ENCODE measurements at regions not wholly inside any gene's neighbourhood (a gene's known extent, or its start where the extent isn't known, plus 50 kb on each side); places are given as distances from the start of the nearest gene placed in this dataset.

GRCh38 chr12:38149395-38150073, 167.0 kb upstream of the ALG10B start:
- DNase-seq (ENCODE audit: insufficient read length, low spot score), result no peak
- FAIRE-seq, result peak; percentile 96
- no peak for TF ChIP-seq POLR2A (IDR thresholded peaks at IDR 0.05; ENCODE audit: low read depth, low read length)
- no peak for TF ChIP-seq PAX5 (IDR thresholded peaks at IDR 0.05; ENCODE audit: insufficient read depth, low read length, severe bottlenecking)
- no peak for TF ChIP-seq TAF1 (IDR thresholded peaks at IDR 0.05; ENCODE audit: low read depth, low read length)
- no peak for TF ChIP-seq SPI1 (IDR thresholded peaks at IDR 0.05; ENCODE audit: low read depth, low read length)
- no peak for TF ChIP-seq POU2F2 (IDR thresholded peaks at IDR 0.05; ENCODE audit: low read depth, low read length)
- no peak for TF ChIP-seq POLR2AphosphoS5 (IDR thresholded peaks at IDR 0.05; ENCODE audit: low read depth, low read length)

GRCh38 chr12:38151991-38152700, 164.4 kb upstream of the ALG10B start:
- no peak for FAIRE-seq
- TF ChIP-seq POLR2AphosphoS5 (IDR thresholded peaks at IDR 0.05; ENCODE audit: low read depth, low read length) (no peak), POLR2A (IDR thresholded peaks at IDR 0.05; ENCODE audit: low read depth, low read length) (no peak), PAX5 (IDR thresholded peaks at IDR 0.05; ENCODE audit: insufficient read depth, low read length, severe bottlenecking) (no peak), SPI1 (IDR thresholded peaks at IDR 0.05; ENCODE audit: low read depth, low read length) (no peak), POU2F2 (IDR thresholded peaks at IDR 0.05; ENCODE audit: low read depth, low read length) (no peak), TAF1 (IDR thresholded peaks at IDR 0.05; ENCODE audit: low read depth, low read length) (no peak)
- no peak for DNase-seq (ENCODE audit: insufficient read length, low spot score)

- no peak for FAIRE-seq
Observed at GRCh38 chr12:38152816-38153736, 163.5 kb upstream of the ALG10B start.

GRCh38 chr12:38153737-38154061, 162.9 kb upstream of the ALG10B start:
- no peak for DNase-seq (ENCODE audit: insufficient read length, low spot score)
- FAIRE-seq, result no peak
- TF ChIP-seq SPI1 (IDR thresholded peaks at IDR 0.05; ENCODE audit: low read depth, low read length) (no peak), POU2F2 (IDR thresholded peaks at IDR 0.05; ENCODE audit: low read depth, low read length) (no peak), POLR2AphosphoS5 (IDR thresholded peaks at IDR 0.05; ENCODE audit: low read depth, low read length) (no peak), TAF1 (IDR thresholded peaks at IDR 0.05; ENCODE audit: low read depth, low read length) (no peak), PAX5 (IDR thresholded peaks at IDR 0.05; ENCODE audit: insufficient read depth, low read length, severe bottlenecking) (no peak), POLR2A (IDR thresholded peaks at IDR 0.05; ENCODE audit: low read depth, low read length) (no peak)

More at GRCh38 chr12:38152816-38153736, 163.5 kb upstream of the ALG10B start:
- DNase-seq (ENCODE audit: insufficient read length, low spot score), result no peak
- TF ChIP-seq POLR2A (IDR thresholded peaks at IDR 0.05; ENCODE audit: low read depth, low read length), result no peak
- TF ChIP-seq PAX5 (IDR thresholded peaks at IDR 0.05; ENCODE audit: insufficient read depth, low read length, severe bottlenecking), result no peak
- no peak for TF ChIP-seq TAF1 (IDR thresholded peaks at IDR 0.05; ENCODE audit: low read depth, low read length)
- no peak for TF ChIP-seq SPI1 (IDR thresholded peaks at IDR 0.05; ENCODE audit: low read depth, low read length)
- no peak for TF ChIP-seq POU2F2 (IDR thresholded peaks at IDR 0.05; ENCODE audit: low read depth, low read length)
- TF ChIP-seq POLR2AphosphoS5 (IDR thresholded peaks at IDR 0.05; ENCODE audit: low read depth, low read length), result no peak

- DNase-seq (ENCODE audit: insufficient read length, low spot score), result no peak
- FAIRE-seq, result no peak
- TF ChIP-seq SPI1 (IDR thresholded peaks at IDR 0.05; ENCODE audit: low read depth, low read length) (no peak), POLR2AphosphoS5 (IDR thresholded peaks at IDR 0.05; ENCODE audit: low read depth, low read length) (no peak), PAX5 (IDR thresholded peaks at IDR 0.05; ENCODE audit: insufficient read depth, low read length, severe bottlenecking) (no peak), TAF1 (IDR thresholded peaks at IDR 0.05; ENCODE audit: low read depth, low read length) (no peak), POU2F2 (IDR thresholded peaks at IDR 0.05; ENCODE audit: low read depth, low read length) (no peak), POLR2A (IDR thresholded peaks at IDR 0.05; ENCODE audit: low read depth, low read length) (no peak)
Observed at GRCh38 chr12:38154096-38155019, 162.2 kb upstream of the ALG10B start.

- TF ChIP-seq SPI1 (IDR thresholded peaks at IDR 0.05; ENCODE audit: low read depth, low read length) (no peak), POLR2AphosphoS5 (IDR thresholded peaks at IDR 0.05; ENCODE audit: low read depth, low read length) (no peak), POU2F2 (IDR thresholded peaks at IDR 0.05; ENCODE audit: low read depth, low read length) (no peak), POLR2A (IDR thresholded peaks at IDR 0.05; ENCODE audit: low read depth, low read length) (no peak), PAX5 (IDR thresholded peaks at IDR 0.05; ENCODE audit: insufficient read depth, low read length, severe bottlenecking) (no peak)
- DNase-seq (ENCODE audit: insufficient read length, low spot score), result no peak
- FAIRE-seq, result no peak
Observed at GRCh38 chr12:38155020-38155395, 161.6 kb upstream of the ALG10B start.

GRCh38 chr12:38155526-38156496, 160.8 kb upstream of the ALG10B start:
- DNase-seq (ENCODE audit: insufficient read length, low spot score) (no peak), FAIRE-seq (no peak)
- TF ChIP-seq POU2F2 (IDR thresholded peaks at IDR 0.05; ENCODE audit: low read depth, low read length) (no peak), POLR2AphosphoS5 (IDR thresholded peaks at IDR 0.05; ENCODE audit: low read depth, low read length) (no peak), PAX5 (IDR thresholded peaks at IDR 0.05; ENCODE audit: insufficient read depth, low read length, severe bottlenecking) (no peak), POLR2A (IDR thresholded peaks at IDR 0.05; ENCODE audit: low read depth, low read length) (no peak)

All from GM12891 (cell line).